GM10248 (cell line): ENCODE measurements at regions not wholly inside any gene's neighbourhood (a gene's known extent, or its start where the extent isn't known, plus 50 kb on each side); places are given as distances from the start of the nearest gene placed in this dataset.

Experiments
- CTCF ChIA-PET: fragments of 300-600 bp; sonication (Branson Sonifier 250); formaldehyde crosslinking; extraction: SDS; loops from one replicate; lab custom pipeline; 2021; ENCODE audit warnings: antibody characterized with exemption; lab: Yijun Ruan, JAX
- POLR2A ChIA-PET: fragments of 350-650 bp; sonication (Branson Sonifier 250); formaldehyde crosslinking; extraction: SDS; loops from one replicate; lab custom pipeline; 2020; ENCODE audit warnings: antibody characterized with exemption; lab: Yijun Ruan, JAX
- DNase-seq: peaks from one replicate; pipeline ENCODE4 v3.0.0; 2012; ENCODE audit errors: extremely low spot score
- TF ChIP-seq, protein P1 (sequence below): IDR thresholded peaks from 2 replicates; pipeline ENCODE4 v1.5.1; 2012; ENCODE audit warnings: mild to moderate bottlenecking, low read depth; ENCODE audit errors: extremely low read depth, missing control alignments, control extremely low read depth

DNA sequence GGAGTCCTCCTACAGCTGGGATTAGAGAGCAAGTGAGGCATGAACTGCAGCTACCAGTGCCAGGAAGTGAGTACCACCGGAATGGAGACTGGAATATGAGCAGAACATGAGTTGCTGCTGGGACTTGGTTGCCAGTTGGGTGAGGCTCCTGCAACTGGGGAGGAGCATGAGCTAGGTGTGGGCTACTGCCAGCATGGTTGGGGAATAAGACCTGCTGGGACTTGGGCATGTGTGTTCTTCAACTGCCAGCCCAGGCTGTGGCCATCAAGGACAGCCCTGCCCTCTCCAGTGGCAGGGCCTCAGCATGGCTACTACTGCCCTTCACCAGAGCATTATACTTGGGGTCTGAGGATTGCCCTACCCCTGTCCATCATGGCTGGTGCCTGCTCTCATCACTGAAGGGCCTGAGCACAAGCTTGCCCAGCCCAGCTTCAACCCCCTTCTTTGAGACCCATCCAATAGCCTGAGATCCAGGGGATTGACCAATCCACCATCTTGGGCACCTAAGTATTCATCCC lies 665.0 kb downstream of the ELAVL2 start:
- no peak for DNase-seq
- ChIA-PET POLR2A (no interaction called here), CTCF (no interaction called here)
- TF ChIP-seq, protein P1, sequence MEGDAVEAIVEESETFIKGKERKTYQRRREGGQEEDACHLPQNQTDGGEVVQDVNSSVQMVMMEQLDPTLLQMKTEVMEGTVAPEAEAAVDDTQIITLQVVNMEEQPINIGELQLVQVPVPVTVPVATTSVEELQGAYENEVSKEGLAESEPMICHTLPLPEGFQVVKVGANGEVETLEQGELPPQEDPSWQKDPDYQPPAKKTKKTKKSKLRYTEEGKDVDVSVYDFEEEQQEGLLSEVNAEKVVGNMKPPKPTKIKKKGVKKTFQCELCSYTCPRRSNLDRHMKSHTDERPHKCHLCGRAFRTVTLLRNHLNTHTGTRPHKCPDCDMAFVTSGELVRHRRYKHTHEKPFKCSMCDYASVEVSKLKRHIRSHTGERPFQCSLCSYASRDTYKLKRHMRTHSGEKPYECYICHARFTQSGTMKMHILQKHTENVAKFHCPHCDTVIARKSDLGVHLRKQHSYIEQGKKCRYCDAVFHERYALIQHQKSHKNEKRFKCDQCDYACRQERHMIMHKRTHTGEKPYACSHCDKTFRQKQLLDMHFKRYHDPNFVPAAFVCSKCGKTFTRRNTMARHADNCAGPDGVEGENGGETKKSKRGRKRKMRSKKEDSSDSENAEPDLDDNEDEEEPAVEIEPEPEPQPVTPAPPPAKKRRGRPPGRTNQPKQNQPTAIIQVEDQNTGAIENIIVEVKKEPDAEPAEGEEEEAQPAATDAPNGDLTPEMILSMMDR, result no peak

DNA sequence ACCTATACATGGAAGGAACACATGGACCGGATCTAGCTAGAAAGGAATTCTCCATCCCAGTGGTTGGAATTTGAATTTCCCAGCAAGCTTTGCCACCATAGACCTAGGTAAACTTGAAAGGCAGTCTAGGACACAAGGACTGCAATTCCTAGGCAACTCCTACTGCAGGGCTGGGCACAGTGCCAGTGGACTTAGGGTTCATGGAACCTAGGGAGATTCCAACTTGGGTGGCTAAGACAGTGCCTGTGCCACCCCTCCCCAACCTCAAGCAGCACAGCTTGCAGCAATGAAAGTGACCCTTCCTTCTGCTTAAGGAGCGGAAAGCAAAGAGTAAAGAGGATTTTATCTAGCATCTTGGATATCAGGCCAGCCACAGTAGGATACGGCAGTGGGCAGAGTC lies 663.3 kb downstream of the ELAVL2 start:
- no peak for DNase-seq
- ChIA-PET POLR2A (no interaction called here), CTCF (interaction anchor here (1.0 kb wide), 1 partner anchor 26 kb away, joined by 3 read pairs; no protein-coding TSS in a partner anchor)
- TF ChIP-seq, protein P1, result no peak

DNA sequence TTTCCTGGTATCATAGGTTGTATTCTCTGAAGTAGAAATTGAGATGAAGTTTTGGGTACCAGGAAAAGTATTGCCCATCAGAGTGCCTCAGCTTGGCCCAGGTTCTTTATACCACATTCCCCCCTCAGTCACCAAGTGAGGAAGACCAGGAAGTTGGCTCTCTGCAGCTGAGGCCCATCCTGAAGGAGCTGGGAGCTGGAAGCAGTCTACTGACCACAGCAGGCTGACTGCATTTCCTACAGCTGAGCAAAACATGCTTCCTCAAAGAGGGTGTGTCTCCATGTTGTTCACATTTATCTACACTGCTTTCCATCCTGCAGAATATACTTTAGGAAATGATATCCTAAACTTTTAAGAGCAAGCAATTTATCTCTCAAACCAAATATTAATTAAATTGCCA lies 654.6 kb downstream of the ELAVL2 start:
- DNase-seq, result no peak
- CTCF ChIA-PET, result interaction anchor here (1.3 kb wide), 1 partner anchor 9 kb away, joined by 4 read pairs; no protein-coding TSS in a partner anchor
- POLR2A ChIA-PET, result no interaction called here
- TF ChIP-seq, protein P1, result no peak

DNA sequence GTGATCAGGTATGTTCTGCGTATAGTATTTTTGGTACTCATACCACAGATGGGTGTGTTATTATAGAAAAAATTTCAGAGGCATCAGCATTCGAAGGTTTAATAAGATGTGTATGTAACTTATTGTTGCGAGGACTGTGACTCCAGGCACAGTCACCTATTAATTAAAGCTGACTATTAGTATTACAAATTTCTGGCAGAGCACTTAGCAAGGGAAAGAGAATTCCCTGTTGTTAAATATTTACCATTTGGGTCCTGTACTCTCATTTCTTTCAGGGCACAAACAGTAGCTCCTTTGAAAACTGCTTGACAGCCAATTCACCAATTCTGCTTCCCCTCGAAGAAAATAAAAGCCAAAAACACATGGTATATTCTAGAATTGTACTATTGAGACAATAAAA lies 653.8 kb downstream of the ELAVL2 start:
- no peak for DNase-seq
- TF ChIP-seq, protein P1, result no peak
- CTCF ChIA-PET, result no interaction called here

DNA sequence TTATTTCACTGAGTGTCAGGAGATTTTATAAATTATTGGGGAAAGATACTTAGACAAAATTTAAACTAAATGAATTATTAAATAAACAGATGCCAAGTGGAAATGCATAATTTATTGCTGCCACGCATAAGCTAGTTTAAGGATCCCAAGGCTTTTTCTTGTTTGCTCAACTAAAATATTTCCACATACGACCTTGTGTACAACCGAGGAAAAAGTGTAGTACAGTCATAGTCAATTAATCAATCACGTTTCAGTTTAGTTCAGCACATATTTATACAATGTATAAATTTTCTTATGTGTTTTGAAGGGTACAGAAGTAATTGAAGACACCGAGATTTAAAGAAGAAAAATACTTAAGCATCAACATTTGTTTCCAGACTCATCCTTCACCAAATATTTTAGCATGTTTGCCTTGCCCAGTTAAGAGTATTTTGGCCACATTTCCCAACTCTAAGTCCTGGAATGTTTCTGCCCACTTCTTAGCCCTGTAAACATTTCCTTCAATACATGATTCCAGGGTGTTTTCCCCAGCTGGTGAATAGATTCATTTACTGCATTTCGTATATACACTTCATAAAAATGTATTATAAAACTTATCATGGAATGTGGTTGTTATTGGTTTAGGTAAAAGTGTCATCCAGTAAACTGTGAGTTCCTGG lies 652.9 kb downstream of the ELAVL2 start:
- POLR2A ChIA-PET, result no interaction called here
- no peak for DNase-seq
- CTCF ChIA-PET, result no interaction called here
- TF ChIP-seq, protein P1, result no peak

More for the DNA sequence above, 653.8 kb downstream of the ELAVL2 start:
- POLR2A ChIA-PET, result no interaction called here

DNA sequence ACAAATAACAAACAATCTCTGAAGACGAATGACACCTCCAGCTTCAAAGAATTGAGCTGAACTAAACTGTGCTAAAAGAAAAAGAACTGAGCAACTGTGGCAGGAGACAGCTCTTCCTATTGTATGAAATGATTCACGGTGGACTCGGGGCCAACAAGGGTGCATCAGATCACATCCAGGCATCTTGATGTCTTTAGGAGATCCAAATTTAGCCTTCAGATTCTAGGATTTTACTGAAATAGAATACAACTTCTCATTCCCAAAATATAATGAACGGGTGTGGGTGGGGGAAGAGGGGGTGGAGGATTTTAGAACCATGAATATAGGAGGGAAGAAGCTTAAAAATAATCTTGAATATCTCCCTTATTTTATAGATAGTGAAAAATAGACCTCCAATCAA lies 631.8 kb downstream of the ELAVL2 start:
- ChIA-PET CTCF (interaction anchor here (1.3 kb wide), 1 partner anchor 19 kb away, joined by 4 read pairs; no protein-coding TSS in a partner anchor), POLR2A (no interaction called here)
- no peak for DNase-seq
- TF ChIP-seq, protein P1, result no peak
